Mucosa of descending colon (tissue), 3 donors: ENCODE measurements at regions not wholly inside any gene's neighbourhood (a gene's known extent, or its start where the extent isn't known, plus 50 kb on each side); places are given as distances from the start of the nearest gene placed in this dataset.

Experiments used
- ATAC-seq: fragments of 200-7000 bp; cut with Tn5 transposase; one replicate; pipeline ENCODE4 v1.9.1; 2020; ENCODE audit warnings: mild to moderate bottlenecking, moderate library complexity
- DNase-seq, 3 donors: peaks; one replicate each; pipeline ENCODE4 v3.0.0-alpha.2; 2020
- H3K36me3 ChIP-seq: fragments of 200-600 bp; one replicate; pipeline ENCODE4 v1.8.0; 2021; ENCODE audit warnings: low read depth, mild to moderate bottlenecking
- H3K4me1 ChIP-seq: fragments of 200-600 bp; one replicate; pipeline ENCODE4 v1.8.0; 2021; ENCODE audit warnings: low read depth, mild to moderate bottlenecking
- H3K4me3 ChIP-seq: fragments of 200-600 bp; one replicate; pipeline ENCODE4 v1.8.0; 2021; ENCODE audit warnings: mild to moderate bottlenecking
- H3K9me3 ChIP-seq: fragments of 200-600 bp; one replicate; pipeline ENCODE4 v1.8.0; 2021; ENCODE audit warnings: mild to moderate bottlenecking
- CTCF ChIP-seq: fragments of 200-600 bp; IDR thresholded peaks from one replicate; pipeline ENCODE4 v1.8.0; 2022; ENCODE audit warnings: antibody characterized with exemption, mild to moderate bottlenecking
- intact Hi-C, 2 donors: fragments of 100-400 bp; cut with DNase I in 1 of 2; cut with micrococcal nuclease in 1 of 2; formaldehyde crosslinking; loops; one replicate each; pipeline versions ENCODE4 v1.11.0 to v1.11.1; 2022; cut with DNase I, micrococcal nuclease
- donor health status: DM: no; HTN: no; CAD: no; lungs with moderate emphysema.
- donor health status: DM: no; HTN: no; CAD: no.
- donor health status: DM: no; HTN: yes; CAD: no.

GRCh38 chr4:15182600-15183220, 180.4 kb downstream of the CPEB2 start:
- ATAC-seq (no peak), DNase-seq (no peak)
- no peak for TF ChIP-seq CTCF
- Histone ChIP-seq H3K36me3 (no peaks in the 10 kb centered on the region), H3K4me3 (no peak overlapping the region), H3K4me1 (no peaks in the 10 kb centered on the region), H3K9me3 (no peaks in the 10 kb centered on the region)
- intact Hi-C loops, result no loop called here

- TF ChIP-seq CTCF, result no peak
- H3K4me3 ChIP-seq, result no peak overlapping the region
- H3K36me3 ChIP-seq, result no peaks in the 10 kb centered on the region
- ATAC-seq (no peak), DNase-seq (no peak)
- intact Hi-C loops, result no loop called here
- no peaks in the 10 kb centered on the region for H3K9me3 ChIP-seq
- H3K4me1 ChIP-seq, result no peaks in the 10 kb centered on the region
These were observed 183.9 kb downstream of the CPEB2 start for GRCh38 chr4:15186149-15186548.

- H3K4me1 ChIP-seq, result no peaks in the 10 kb centered on the region
- ATAC-seq, result no peak
- intact Hi-C loops, result no loop called here
- H3K4me3 ChIP-seq, result no peak overlapping the region
- no peak for TF ChIP-seq CTCF
- H3K9me3 ChIP-seq, result no peaks in the 10 kb centered on the region
- no peaks in the 10 kb centered on the region for H3K36me3 ChIP-seq
- no peak for DNase-seq
These were observed 184.5 kb downstream of the CPEB2 start for GRCh38 chr4:15186806-15187205.

GRCh38 chr4:15188605-15189539, 186.6 kb downstream of the CPEB2 start:
- no peak for TF ChIP-seq CTCF
- ATAC-seq, result no peak
- Histone ChIP-seq H3K9me3 (no peaks in the 10 kb centered on the region), H3K4me3 (no peak overlapping the region), H3K36me3 (no peaks in the 10 kb centered on the region), H3K4me1 (no peaks in the 10 kb centered on the region)
- no peak for DNase-seq
- intact Hi-C loops, result no loop called here

- intact Hi-C loops, result no loop called here
- Histone ChIP-seq H3K9me3 (no peaks in the 10 kb centered on the region), H3K36me3 (no peaks in the 10 kb centered on the region), H3K4me3 (no peak overlapping the region), H3K4me1 (no peaks in the 10 kb centered on the region)
- DNase-seq (no peak), ATAC-seq (no peak)
- no peak for TF ChIP-seq CTCF
These were observed 192.2 kb downstream of the CPEB2 start for GRCh38 chr4:15194520-15194919.
